Fibroblast of lung (primary cell): ENCODE measurements at regions not wholly inside any gene's neighbourhood (a gene's known extent, or its start where the extent isn't known, plus 50 kb on each side); places are given as distances from the start of the nearest gene placed in this dataset.

Experiments
- DNase-seq, 2 donors: peaks; one replicate each; pipeline versions ENCODE4 v3.0.0 to v3.0.0-alpha.2; 2010; ENCODE audit warnings: low read depth in 2 of 2
- H2AFZ ChIP-seq: 2 replicates; pipeline ENCODE4 v1.5.1; 2012; ENCODE audit warnings: low read length, control low read depth, inconsistent platforms
- H3K27ac ChIP-seq: 2 replicates; pipeline ENCODE4 v1.5.1; 2011; ENCODE audit warnings: low read length, control low read depth; ENCODE audit not compliant: insufficient read depth
- H3K27me3 ChIP-seq: 2 replicates; pipeline ENCODE4 v1.5.1; 2011; ENCODE audit warnings: mild to moderate bottlenecking, low read length; ENCODE audit not compliant: control insufficient read depth, insufficient read depth
- H3K36me3 ChIP-seq: 2 replicates; pipeline ENCODE4 v1.5.1; 2011; ENCODE audit warnings: low read length; ENCODE audit not compliant: control insufficient read depth, insufficient read depth
- H3K4me1 ChIP-seq: 2 replicates; pipeline ENCODE4 v1.5.1; 2011; ENCODE audit warnings: low read length; ENCODE audit not compliant: control insufficient read depth, insufficient read depth; ENCODE audit errors: extremely low read depth
- H3K4me2 ChIP-seq: 2 replicates; pipeline ENCODE4 v1.5.1; 2011; ENCODE audit warnings: low read length, control low read depth; ENCODE audit not compliant: insufficient read depth; ENCODE audit errors: extremely low read depth
- H3K4me3 ChIP-seq, 4 experiments: fragments of 200-600 bp in 1 of 4; sonication (generic) in 1 of 4; replicated peaks in 1 of 4; 2 replicates each; pipeline ENCODE4 v1.5.1; 2011 to 2016; ENCODE audit warnings: low read length in 4 of 4, low read depth in 3 of 4, mild to moderate bottlenecking in 3 of 4, control low read depth in 2 of 4, inconsistent platforms in 1 of 4, mixed read lengths in 1 of 4; ENCODE audit not compliant: insufficient read depth in 1 of 4; ENCODE audit errors: control extremely low read depth in 1 of 4
- H3K79me2 ChIP-seq: 2 replicates; pipeline ENCODE4 v1.5.1; 2012; ENCODE audit warnings: mild to moderate bottlenecking, low read length, inconsistent platforms; ENCODE audit not compliant: control insufficient read depth, insufficient read depth
- H3K9ac ChIP-seq: 2 replicates; pipeline ENCODE4 v1.5.1; 2011; ENCODE audit warnings: mild to moderate bottlenecking, low read length, control low read depth; ENCODE audit not compliant: insufficient read depth
- H3K9me3 ChIP-seq: 2 replicates; pipeline ENCODE4 v1.5.1; 2012; ENCODE audit warnings: low read depth, low read length; ENCODE audit not compliant: control insufficient read depth, insufficient read depth
- H4K20me1 ChIP-seq: 2 replicates; pipeline ENCODE4 v1.5.1; 2011; ENCODE audit warnings: low read length; ENCODE audit not compliant: control insufficient read depth, insufficient read depth; ENCODE audit errors: extremely low read depth
- EZH2 ChIP-seq: IDR thresholded peaks from 2 replicates; pipeline ENCODE4 v1.5.1; 2012; ENCODE audit warnings: low read length, control low read depth, mild to moderate bottlenecking; ENCODE audit errors: missing control alignments
- TF ChIP-seq, protein P1 (sequence below), 2 donors: IDR thresholded peaks in 1 of 2; conservative IDR thresholded peaks in 1 of 2; 1 replicate in 1 of 2; 2 replicates in 1 of 2; pipeline ENCODE4 v1.5.1; 2011 to 2012; ENCODE audit warnings: low read length in 2 of 2, control low read depth in 1 of 2, inconsistent platforms in 1 of 2, low read depth in 1 of 2, mild to moderate bottlenecking in 1 of 2

DNA sequence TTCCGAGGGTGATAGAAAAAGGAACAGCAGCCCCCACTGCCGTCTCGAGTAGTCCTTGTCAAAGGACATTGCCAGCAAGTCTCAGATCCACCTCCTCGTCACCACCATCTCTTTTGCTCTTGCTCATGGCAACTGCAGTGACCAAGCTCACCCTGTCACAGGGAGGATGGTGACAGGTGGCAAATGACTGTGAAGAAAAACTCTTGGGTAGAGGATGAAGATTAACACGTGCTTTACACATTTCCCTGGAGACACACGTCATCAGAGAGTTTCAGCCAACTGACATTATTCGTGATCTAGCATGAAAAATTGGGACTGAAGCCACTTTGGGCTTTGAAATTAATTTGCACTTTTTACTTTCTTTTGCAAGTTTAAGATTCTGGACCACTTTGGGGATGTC is 174.3 kb downstream of the EBLN2 start:
- DNase-seq = no peak
- Histone ChIP-seq H3K4me1 (no peaks in the 10 kb centered on the region), H3K27ac (no peak overlapping the region), H4K20me1 (no peaks in the 10 kb centered on the region), H3K4me3 (no peak overlapping the region), H3K4me2 (no peak overlapping the region), H2AFZ (no peak overlapping the region), H3K9me3 (no peaks in the 10 kb centered on the region), H3K27me3 (no peaks in the 10 kb centered on the region), H3K79me2 (no peaks in the 10 kb centered on the region), H3K9ac (no peak overlapping the region), H3K36me3 (no peaks in the 10 kb centered on the region)
- TF ChIP-seq, protein P1, sequence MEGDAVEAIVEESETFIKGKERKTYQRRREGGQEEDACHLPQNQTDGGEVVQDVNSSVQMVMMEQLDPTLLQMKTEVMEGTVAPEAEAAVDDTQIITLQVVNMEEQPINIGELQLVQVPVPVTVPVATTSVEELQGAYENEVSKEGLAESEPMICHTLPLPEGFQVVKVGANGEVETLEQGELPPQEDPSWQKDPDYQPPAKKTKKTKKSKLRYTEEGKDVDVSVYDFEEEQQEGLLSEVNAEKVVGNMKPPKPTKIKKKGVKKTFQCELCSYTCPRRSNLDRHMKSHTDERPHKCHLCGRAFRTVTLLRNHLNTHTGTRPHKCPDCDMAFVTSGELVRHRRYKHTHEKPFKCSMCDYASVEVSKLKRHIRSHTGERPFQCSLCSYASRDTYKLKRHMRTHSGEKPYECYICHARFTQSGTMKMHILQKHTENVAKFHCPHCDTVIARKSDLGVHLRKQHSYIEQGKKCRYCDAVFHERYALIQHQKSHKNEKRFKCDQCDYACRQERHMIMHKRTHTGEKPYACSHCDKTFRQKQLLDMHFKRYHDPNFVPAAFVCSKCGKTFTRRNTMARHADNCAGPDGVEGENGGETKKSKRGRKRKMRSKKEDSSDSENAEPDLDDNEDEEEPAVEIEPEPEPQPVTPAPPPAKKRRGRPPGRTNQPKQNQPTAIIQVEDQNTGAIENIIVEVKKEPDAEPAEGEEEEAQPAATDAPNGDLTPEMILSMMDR (conservative IDR thresholded peaks at IDR 0.05 in 1 of 2, IDR thresholded peaks at IDR 0.05 in 1 of 2; ENCODE audit: low read depth in 1 of 2, low read length in 2 of 2) = no peak
- TF ChIP-seq EZH2 = no peak

DNA sequence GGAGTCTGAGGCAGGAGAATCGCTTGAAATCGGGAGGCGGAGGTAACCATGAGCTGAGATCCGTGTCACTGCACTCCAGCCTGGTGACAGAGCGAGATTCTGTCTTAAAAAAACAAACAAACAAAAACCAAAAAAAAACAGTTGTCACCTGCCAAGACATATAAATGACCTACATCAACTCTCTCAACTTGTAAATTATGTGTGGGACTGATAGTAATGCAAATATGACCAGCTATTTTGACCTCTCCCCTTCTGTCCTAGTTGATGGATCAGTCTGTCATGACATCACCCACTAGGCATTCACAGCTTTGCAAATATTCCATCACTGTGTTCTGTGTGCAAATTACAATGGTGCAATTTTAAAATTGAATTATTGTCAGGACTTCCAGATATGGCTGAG is 175.4 kb downstream of the EBLN2 start:
- no peak overlapping the region for H3K27ac ChIP-seq
- H3K9ac ChIP-seq = no peak overlapping the region
- no peak overlapping the region for H3K4me2 ChIP-seq
- no peaks in the 10 kb centered on the region for H4K20me1 ChIP-seq
- TF ChIP-seq, protein P1 (conservative IDR thresholded peaks at IDR 0.05 in 1 of 2, IDR thresholded peaks at IDR 0.05 in 1 of 2; ENCODE audit: low read depth in 1 of 2, low read length in 2 of 2) = no peak
- no peak for TF ChIP-seq EZH2
- no peak overlapping the region for H3K4me3 ChIP-seq
- no peaks in the 10 kb centered on the region for H3K9me3 ChIP-seq
- no peaks in the 10 kb centered on the region for H3K4me1 ChIP-seq
- no peaks in the 10 kb centered on the region for H3K79me2 ChIP-seq
- H2AFZ ChIP-seq = no peak overlapping the region
- peak in 1 of 2 donors; percentile 35 for DNase-seq
- no peaks in the 10 kb centered on the region for H3K27me3 ChIP-seq
- no peaks in the 10 kb centered on the region for H3K36me3 ChIP-seq

- no peak overlapping the region for H2AFZ ChIP-seq
- H3K36me3 ChIP-seq = no peaks in the 10 kb centered on the region
- H3K4me2 ChIP-seq = no peak overlapping the region
- DNase-seq = no peak
- H3K9ac ChIP-seq = no peak overlapping the region
- H3K79me2 ChIP-seq = no peaks in the 10 kb centered on the region
- TF ChIP-seq, protein P1 (conservative IDR thresholded peaks at IDR 0.05 in 1 of 2, IDR thresholded peaks at IDR 0.05 in 1 of 2; ENCODE audit: low read depth in 1 of 2, low read length in 2 of 2) = no peak
- TF ChIP-seq EZH2 = no peak
- H3K9me3 ChIP-seq = no peaks in the 10 kb centered on the region
- no peaks in the 10 kb centered on the region for H3K4me1 ChIP-seq
- H3K27ac ChIP-seq = no peak overlapping the region
- no peaks in the 10 kb centered on the region for H4K20me1 ChIP-seq
- H3K4me3 ChIP-seq = no peak overlapping the region
- no peaks in the 10 kb centered on the region for H3K27me3 ChIP-seq
Observed at GRCh38 chr3:73243740-73244139, 182.3 kb downstream of the EBLN2 start.
